ENCODE measurements at regions not wholly inside any gene's neighbourhood (a gene's known extent, or its start where the extent isn't known, plus 50 kb on each side); places are given as distances from the start of the nearest gene placed in this dataset.

DNA sequence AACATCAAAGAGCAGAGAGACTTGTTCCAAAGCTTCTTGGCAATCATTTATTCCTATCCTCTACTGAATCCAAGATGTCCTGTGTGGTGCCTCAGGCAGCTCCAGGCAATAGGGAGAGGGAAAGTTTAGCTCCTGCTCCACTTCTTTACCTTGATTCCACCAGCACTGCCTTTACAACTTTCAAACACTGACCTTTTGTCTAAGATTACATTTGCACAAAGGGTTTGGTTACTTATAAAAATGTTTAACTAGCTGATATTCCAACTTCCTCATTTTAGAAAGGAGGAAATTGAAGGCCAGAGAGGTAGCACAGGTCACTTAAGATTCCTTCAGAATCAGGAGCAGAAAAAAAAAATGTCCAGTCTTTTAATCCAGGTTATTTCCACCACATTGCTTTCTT lies 192.7 kb downstream of the BTG1 start:
- no peak overlapping the region for H3K27ac ChIP-seq
- ChIA-PET CTCF (no interaction called here), POLR2A (ENCODE audit: low non-redundant PET) (no interaction called here)
- TF ChIP-seq, protein P1, sequence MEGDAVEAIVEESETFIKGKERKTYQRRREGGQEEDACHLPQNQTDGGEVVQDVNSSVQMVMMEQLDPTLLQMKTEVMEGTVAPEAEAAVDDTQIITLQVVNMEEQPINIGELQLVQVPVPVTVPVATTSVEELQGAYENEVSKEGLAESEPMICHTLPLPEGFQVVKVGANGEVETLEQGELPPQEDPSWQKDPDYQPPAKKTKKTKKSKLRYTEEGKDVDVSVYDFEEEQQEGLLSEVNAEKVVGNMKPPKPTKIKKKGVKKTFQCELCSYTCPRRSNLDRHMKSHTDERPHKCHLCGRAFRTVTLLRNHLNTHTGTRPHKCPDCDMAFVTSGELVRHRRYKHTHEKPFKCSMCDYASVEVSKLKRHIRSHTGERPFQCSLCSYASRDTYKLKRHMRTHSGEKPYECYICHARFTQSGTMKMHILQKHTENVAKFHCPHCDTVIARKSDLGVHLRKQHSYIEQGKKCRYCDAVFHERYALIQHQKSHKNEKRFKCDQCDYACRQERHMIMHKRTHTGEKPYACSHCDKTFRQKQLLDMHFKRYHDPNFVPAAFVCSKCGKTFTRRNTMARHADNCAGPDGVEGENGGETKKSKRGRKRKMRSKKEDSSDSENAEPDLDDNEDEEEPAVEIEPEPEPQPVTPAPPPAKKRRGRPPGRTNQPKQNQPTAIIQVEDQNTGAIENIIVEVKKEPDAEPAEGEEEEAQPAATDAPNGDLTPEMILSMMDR (conservative IDR thresholded peaks at IDR 0.05; ENCODE audit: low read depth): no peak
- no peak for DNase-seq (ENCODE audit: low spot score)

- no peak overlapping the region for H3K27ac ChIP-seq
- ChIA-PET POLR2A (ENCODE audit: low non-redundant PET) (no interaction called here), CTCF (no interaction called here)
- DNase-seq (ENCODE audit: low spot score): peak; percentile 3
- TF ChIP-seq, protein P1 (conservative IDR thresholded peaks at IDR 0.05; ENCODE audit: low read depth): no peak
These were observed 194.1 kb downstream of the BTG1 start for GRCh38 chr12:91951571-91951970.

GRCh38 chr12:91948504-91948903 lies 197.1 kb downstream of the BTG1 start:
- CTCF ChIA-PET: interaction anchor here (0.6 kb wide), 1 partner anchor 121 kb away, joined by 4 read pairs; no protein-coding TSS in a partner anchor
- H3K27ac ChIP-seq: no peak overlapping the region
- DNase-seq (ENCODE audit: low spot score): no peak
- POLR2A ChIA-PET (ENCODE audit: low non-redundant PET): no interaction called here
- TF ChIP-seq, protein P1 (conservative IDR thresholded peaks at IDR 0.05; ENCODE audit: low read depth): no peak

GRCh38 chr12:91947459-91947858 lies 198.2 kb downstream of the BTG1 start:
- DNase-seq (ENCODE audit: low spot score): no peak
- no peak overlapping the region for H3K27ac ChIP-seq
- POLR2A ChIA-PET (ENCODE audit: low non-redundant PET): no interaction called here
- CTCF ChIA-PET: no interaction called here
- TF ChIP-seq, protein P1 (conservative IDR thresholded peaks at IDR 0.05; ENCODE audit: low read depth): no peak

DNA sequence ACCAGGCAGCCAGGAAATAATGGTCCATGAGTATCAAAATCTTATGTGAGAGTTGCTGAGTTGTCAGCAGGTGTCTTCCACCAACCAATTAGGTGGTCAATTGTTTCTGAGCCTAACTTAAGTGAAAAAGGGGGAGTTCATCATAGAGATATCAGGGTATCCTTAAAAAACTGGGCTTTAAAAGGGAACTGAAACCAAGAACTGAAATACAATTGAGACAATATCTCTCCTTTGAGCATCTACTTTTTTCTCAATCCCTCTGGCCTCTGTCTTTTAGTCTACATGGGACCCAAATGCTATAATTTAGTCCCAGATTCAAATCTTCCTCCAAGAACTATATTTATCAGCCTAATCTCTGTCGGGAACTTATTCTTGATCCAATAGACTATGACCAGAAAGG lies 201.0 kb downstream of the BTG1 start:
- DNase-seq (ENCODE audit: low spot score): no peak
- POLR2A ChIA-PET (ENCODE audit: low non-redundant PET): no interaction called here

DNA sequence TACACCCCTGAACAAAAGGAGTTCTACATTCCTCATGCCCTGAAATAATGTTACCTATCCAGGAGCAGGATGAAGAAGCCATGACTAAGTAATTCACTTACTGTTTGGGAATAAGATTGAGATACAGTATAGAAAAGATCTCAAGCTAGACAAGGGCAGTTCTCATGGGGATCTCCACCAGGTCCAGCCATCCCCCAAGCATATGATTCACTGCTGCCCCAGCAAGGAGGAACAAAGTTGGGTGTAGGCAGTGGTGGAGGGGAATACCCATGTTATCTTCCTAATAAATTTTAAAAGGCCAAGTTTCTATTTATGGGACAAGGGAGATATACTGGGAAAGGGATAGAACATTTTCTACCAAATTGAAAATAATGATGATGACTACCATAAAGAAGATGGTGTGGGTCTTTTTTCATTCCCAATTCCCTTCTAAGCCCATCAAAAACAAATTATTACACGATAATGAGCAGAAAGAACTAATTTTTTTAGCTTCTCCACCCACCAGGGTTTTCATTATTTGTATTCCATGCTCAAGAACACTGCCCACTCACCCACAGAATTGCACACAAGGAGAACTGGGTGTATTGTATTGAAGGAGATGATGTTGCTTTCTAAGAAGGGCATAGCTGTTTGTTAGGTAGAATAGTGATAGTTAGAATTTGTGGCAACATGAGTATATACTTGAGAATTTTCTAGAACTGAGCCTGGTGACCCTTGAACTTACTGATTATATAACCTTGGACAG lies 204.6 kb downstream of the BTG1 start:
- CTCF ChIA-PET: no interaction called here
- TF ChIP-seq, protein P1 (conservative IDR thresholded peaks at IDR 0.05; ENCODE audit: low read depth): no peak
- DNase-seq (ENCODE audit: low spot score): no peak
- H3K27ac ChIP-seq: no peak overlapping the region
- POLR2A ChIA-PET (ENCODE audit: low non-redundant PET): no interaction called here

More for the DNA sequence above, 201.0 kb downstream of the BTG1 start:
- TF ChIP-seq, protein P1 (conservative IDR thresholded peaks at IDR 0.05; ENCODE audit: low read depth): no peak
- H3K27ac ChIP-seq: no peak overlapping the region
- CTCF ChIA-PET: no interaction called here

Measured in RWPE1 (cell line).